ENCODE measurements at regions not wholly inside any gene's neighbourhood (a gene's known extent, or its start where the extent isn't known, plus 50 kb on each side); places are given as distances from the start of the nearest gene placed in this dataset.

DNA sequence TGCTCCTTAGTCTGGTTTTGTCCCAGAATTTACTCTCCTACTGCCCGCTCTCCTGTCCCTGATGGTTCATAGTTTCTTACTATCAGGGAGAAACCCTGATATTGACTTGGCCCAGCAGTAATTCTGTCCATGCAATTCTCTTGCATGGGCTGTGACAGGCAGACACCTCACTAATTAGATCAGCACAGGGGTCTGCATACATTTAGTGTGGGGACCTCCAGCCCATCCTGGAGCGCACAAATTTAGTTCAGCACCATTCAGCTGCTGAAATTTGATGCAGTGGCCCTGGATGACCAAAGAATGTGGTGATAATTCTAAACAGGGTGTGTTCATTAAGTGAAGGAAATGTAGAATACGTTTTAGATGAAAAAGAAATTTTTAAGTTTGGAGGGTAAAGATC lies 555.5 kb upstream of the TBL1XR1 start:
- ChIA-PET POLR2A (no interaction called here), CTCF (interaction anchor here (2.0 kb wide), 1 partner anchor 10 kb away, joined by 6 read pairs; no protein-coding TSS in a partner anchor)
- TF ChIP-seq, protein P1, sequence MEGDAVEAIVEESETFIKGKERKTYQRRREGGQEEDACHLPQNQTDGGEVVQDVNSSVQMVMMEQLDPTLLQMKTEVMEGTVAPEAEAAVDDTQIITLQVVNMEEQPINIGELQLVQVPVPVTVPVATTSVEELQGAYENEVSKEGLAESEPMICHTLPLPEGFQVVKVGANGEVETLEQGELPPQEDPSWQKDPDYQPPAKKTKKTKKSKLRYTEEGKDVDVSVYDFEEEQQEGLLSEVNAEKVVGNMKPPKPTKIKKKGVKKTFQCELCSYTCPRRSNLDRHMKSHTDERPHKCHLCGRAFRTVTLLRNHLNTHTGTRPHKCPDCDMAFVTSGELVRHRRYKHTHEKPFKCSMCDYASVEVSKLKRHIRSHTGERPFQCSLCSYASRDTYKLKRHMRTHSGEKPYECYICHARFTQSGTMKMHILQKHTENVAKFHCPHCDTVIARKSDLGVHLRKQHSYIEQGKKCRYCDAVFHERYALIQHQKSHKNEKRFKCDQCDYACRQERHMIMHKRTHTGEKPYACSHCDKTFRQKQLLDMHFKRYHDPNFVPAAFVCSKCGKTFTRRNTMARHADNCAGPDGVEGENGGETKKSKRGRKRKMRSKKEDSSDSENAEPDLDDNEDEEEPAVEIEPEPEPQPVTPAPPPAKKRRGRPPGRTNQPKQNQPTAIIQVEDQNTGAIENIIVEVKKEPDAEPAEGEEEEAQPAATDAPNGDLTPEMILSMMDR (IDR thresholded peaks at IDR 0.05; ENCODE audit: insufficient read depth, low read length, missing control alignments): no peak
- DNase-seq (ENCODE audit: low read depth, low spot score): no peak
- no peak overlapping the region for H3K4me3 ChIP-seq (ENCODE audit: low read depth, low read length)

DNA sequence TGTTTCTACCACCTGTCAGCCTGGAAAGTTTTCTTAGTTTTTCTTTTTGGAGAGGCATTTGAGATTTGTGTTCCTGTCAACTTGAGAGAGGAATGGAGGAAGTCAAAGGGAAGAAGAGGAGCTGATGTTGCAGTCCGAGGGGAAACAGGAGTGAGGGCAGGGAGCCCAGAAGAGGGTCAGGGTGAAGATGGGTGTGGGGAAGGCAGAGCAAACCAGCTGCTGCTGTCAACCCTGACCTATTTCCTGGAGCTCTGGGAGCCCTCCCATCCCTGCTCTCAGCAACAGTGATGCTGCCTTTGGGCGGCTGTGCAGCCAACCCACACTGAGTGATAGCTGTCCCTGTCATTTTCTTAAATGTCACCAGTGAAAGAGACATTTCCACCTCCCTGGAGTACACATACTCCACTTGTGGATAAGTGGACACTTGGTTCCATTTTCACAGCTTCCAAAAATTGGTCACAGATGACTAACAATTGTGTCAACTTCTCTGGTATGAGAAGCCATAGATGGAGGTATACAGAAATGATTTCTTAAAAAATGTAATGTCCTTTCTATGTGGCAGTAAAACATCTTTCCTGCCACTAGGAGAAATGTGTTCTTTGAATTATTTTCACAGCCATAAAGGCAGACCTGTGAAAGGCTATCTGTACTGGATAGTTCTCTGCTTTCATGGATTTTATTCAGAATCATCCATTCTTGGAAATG lies 556.3 kb upstream of the TBL1XR1 start:
- CTCF ChIA-PET: interaction anchor here (1.6 to 2.0 kb wide), 2 partner anchors 10 to 16 kb away, joined by 4 to 6 read pairs; no protein-coding TSS in a partner anchor
- no peak overlapping the region for H3K4me3 ChIP-seq (ENCODE audit: low read depth, low read length)
- POLR2A ChIA-PET: no interaction called here

DNA sequence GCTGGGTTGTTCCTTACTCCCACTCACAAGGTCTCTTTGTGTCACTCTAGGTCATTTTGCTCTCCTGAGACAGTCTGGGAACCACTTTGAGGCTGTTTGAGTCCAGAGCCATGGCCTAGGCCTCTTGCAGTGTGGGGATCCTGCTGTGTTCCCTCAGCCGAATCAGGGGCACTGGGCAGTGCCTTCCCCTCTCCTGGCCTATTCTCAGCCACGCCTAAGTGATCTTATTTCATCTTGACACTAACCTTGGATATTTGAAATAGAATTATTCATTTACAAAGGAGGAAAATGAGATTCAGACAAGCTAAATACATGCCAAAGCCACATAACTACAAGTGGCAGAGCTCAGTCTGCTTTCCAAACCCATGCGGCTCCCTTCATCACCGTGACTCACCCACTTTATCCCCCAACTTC lies 557.2 kb upstream of the TBL1XR1 start:
- CTCF ChIA-PET: interaction anchor here (1.6 to 2.0 kb wide), 2 partner anchors 9 to 16 kb away, joined by 4 to 6 read pairs; no protein-coding TSS in a partner anchor
- POLR2A ChIA-PET: interaction anchor here (0.7 kb wide), 1 partner anchor 52 kb away, joined by 3 read pairs; no protein-coding TSS in a partner anchor
- no peak for DNase-seq (ENCODE audit: low read depth, low spot score)
- H3K4me3 ChIP-seq (ENCODE audit: low read depth, low read length): no peak overlapping the region
- TF ChIP-seq, protein P1 (IDR thresholded peaks at IDR 0.05; ENCODE audit: insufficient read depth, low read length, missing control alignments): no peak

More for the DNA sequence above, 556.3 kb upstream of the TBL1XR1 start:
- no peak for DNase-seq (ENCODE audit: low read depth, low spot score)
- TF ChIP-seq, protein P1 (IDR thresholded peaks at IDR 0.05; ENCODE audit: insufficient read depth, low read length, missing control alignments): no peak

- TF ChIP-seq, protein P1 (IDR thresholded peaks at IDR 0.05; ENCODE audit: insufficient read depth, low read length, missing control alignments): no peak
- no peak overlapping the region for H3K4me3 ChIP-seq (ENCODE audit: low read depth, low read length)
- no peak for DNase-seq (ENCODE audit: low read depth, low spot score)
- ChIA-PET CTCF (interaction anchor here (0.6 kb wide), 1 partner anchor 728 kb away, joined by 4 read pairs; no protein-coding TSS in a partner anchor), POLR2A (interaction anchor here (0.7 kb wide), 1 partner anchor 594 kb away, joined by 5 read pairs; no protein-coding TSS in a partner anchor)
These were observed 560.8 kb upstream of the TBL1XR1 start for GRCh38 chr3:177758126-177758525.

DNA sequence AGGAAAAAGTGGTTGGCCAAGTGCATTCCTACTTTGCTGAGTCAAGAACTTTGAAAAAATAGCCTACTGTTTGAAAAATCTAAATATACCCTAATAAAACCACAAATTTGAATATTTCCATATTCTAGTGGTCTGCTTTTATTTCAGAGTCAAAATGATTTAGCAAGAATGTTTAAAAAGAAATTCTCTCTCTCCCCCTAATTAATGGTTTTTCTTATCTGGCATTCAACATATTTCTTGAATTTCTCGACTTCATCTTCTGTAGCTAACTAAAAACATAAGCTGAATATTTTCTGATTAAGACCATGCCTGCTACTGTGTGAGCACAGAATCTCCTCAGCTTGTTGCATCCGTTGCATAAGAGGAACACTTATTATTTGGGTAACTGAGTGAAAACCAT lies 563.5 kb upstream of the TBL1XR1 start:
- POLR2A ChIA-PET: interaction anchor here (0.7 to 1.4 kb wide), 4 partner anchors 66 to 293 kb away, joined by 3 to 4 read pairs (median 3); no protein-coding TSS in a partner anchor
- CTCF ChIA-PET: no interaction called here
- peak; percentile 49 for DNase-seq (ENCODE audit: low read depth, low spot score)

More for the DNA sequence above, 563.5 kb upstream of the TBL1XR1 start:
- TF ChIP-seq, protein P1 (IDR thresholded peaks at IDR 0.05; ENCODE audit: insufficient read depth, low read length, missing control alignments): no peak
- no peak overlapping the region for H3K4me3 ChIP-seq (ENCODE audit: low read depth, low read length)

Data from AG04449 (cell line).